HEK293T (cell line): ENCODE measurements at regions not wholly inside any gene's neighbourhood (a gene's known extent, or its start where the extent isn't known, plus 50 kb on each side); places are given as distances from the start of the nearest gene placed in this dataset.

Experiments used
- CTCF ChIA-PET: fragments of 350-600 bp; formaldehyde crosslinking; extraction: SDS; loops from one replicate; lab custom pipeline; 2021; ENCODE audit warnings: antibody characterized with exemption, inconsistent platforms; lab: Yijun Ruan, JAX
- POLR2A ChIA-PET: fragments of 350-600 bp; formaldehyde crosslinking; extraction: SDS; loops from one replicate; lab custom pipeline; 2020; ENCODE audit warnings: antibody characterized with exemption, inconsistent platforms; lab: Yijun Ruan, JAX
- DNase-seq: peaks from one replicate; pipeline ENCODE4 v3.0.0; 2012; ENCODE audit warnings: mixed read lengths; ENCODE audit errors: extremely low spot score
- ARNT ChIP-seq: fragments of 450-650 bp; IDR thresholded peaks from 2 replicates; pipeline ENCODE4 v1.6.1; 2017; ENCODE audit warnings: mild to moderate bottlenecking
- BHLHE40 ChIP-seq: fragments of 450-650 bp; IDR thresholded peaks from 2 replicates; pipeline ENCODE4 v1.6.1; 2016; ENCODE audit warnings: mild to moderate bottlenecking, moderate library complexity, borderline replicate concordance
- CTBP1 ChIP-seq: fragments of 450-650 bp; IDR thresholded peaks from 2 replicates; pipeline ENCODE4 v1.6.1; 2016; ENCODE audit warnings: borderline replicate concordance
- ELF4 ChIP-seq: fragments of 450-650 bp; IDR thresholded peaks from 2 replicates; pipeline ENCODE4 v1.6.1; 2017; ENCODE audit warnings: antibody characterized with exemption
- FOXA1 ChIP-seq: fragments of 450-650 bp; IDR thresholded peaks from 2 replicates; pipeline ENCODE4 v1.6.1; 2016; ENCODE audit warnings: mild to moderate bottlenecking
- FOXK2 ChIP-seq: fragments of 450-650 bp; IDR thresholded peaks from 2 replicates; pipeline ENCODE4 v1.6.1; 2016; ENCODE audit warnings: mild to moderate bottlenecking
- FOXM1 ChIP-seq: fragments of 450-650 bp; IDR thresholded peaks from 2 replicates; pipeline ENCODE4 v1.6.1; 2017; ENCODE audit warnings: mild to moderate bottlenecking, borderline replicate concordance
- HDGF ChIP-seq: fragments of 450-650 bp; IDR thresholded peaks from 2 replicates; pipeline ENCODE4 v1.6.1; 2017; ENCODE audit warnings: antibody characterized with exemption, borderline replicate concordance
- L3MBTL2 ChIP-seq: fragments of 450-650 bp; conservative IDR thresholded peaks from 2 replicates; pipeline ENCODE4 v1.6.1; 2016; ENCODE audit warnings: mild to moderate bottlenecking
- LEF1 ChIP-seq: fragments of 450-650 bp; IDR thresholded peaks from 2 replicates; pipeline ENCODE4 v1.6.1; 2017; ENCODE audit warnings: mild to moderate bottlenecking, borderline replicate concordance
- NFRKB ChIP-seq: fragments of 450-650 bp; IDR thresholded peaks from 2 replicates; pipeline ENCODE4 v1.6.1; 2016; ENCODE audit warnings: mild to moderate bottlenecking, moderate library complexity
- SP1 ChIP-seq: fragments of 450-650 bp; IDR thresholded peaks from 2 replicates; pipeline ENCODE4 v1.6.1; 2017
- SUZ12 ChIP-seq: fragments of 450-650 bp; IDR thresholded peaks from 2 replicates; pipeline ENCODE4 v1.6.1; 2016; ENCODE audit warnings: mild to moderate bottlenecking
- TARDBP ChIP-seq: fragments of 450-650 bp; IDR thresholded peaks from 2 replicates; pipeline ENCODE4 v1.6.1; 2016
- ZNF384 ChIP-seq: fragments of 450-650 bp; IDR thresholded peaks from 2 replicates; pipeline ENCODE4 v1.6.1; 2016
- TF ChIP-seq, protein P1 (sequence below): fragments of 450-650 bp; IDR thresholded peaks from 2 replicates; pipeline ENCODE4 v1.6.1; 2016

GRCh38 chr9:99432075-99432474, 210.0 kb downstream of the SEC61B start:
- no peak for TF ChIP-seq HDGF
- TF ChIP-seq FOXA1 = no peak
- no peak for TF ChIP-seq FOXK2
- no peak for TF ChIP-seq BHLHE40
- TF ChIP-seq CTBP1 = no peak
- no peak for TF ChIP-seq NFRKB
- TF ChIP-seq SP1 = no peak
- no peak for TF ChIP-seq TARDBP

DNA sequence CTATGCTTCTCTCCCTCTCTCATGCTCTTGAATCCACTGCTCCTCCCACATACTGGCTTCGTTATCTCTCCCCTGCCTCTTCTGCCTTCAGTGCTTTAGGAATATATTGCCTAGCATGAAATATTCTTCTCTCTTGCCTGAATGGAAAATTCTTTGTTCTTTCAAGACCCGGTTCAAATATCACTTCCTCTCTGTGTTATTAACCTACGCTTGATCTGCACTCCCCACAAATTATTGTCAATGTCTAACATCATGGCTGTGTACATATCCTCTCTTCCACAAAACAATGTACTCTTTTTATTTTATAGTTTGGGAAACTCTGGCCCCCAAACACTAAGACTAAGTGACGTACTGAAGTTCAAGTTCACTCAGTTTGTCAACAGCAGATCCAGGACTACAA, 211.0 kb downstream of the SEC61B start:
- CTCF ChIA-PET = no interaction called here
- POLR2A ChIA-PET = no interaction called here
- TF ChIP-seq FOXK2 (no peak), BHLHE40 (no peak), SUZ12 (no peak), ARNT (no peak), L3MBTL2 (no peak), HDGF (no peak), NFRKB (no peak), CTBP1 (no peak), ZNF384 (no peak), TARDBP (no peak), ELF4 (no peak)
- no peak for DNase-seq

More at GRCh38 chr9:99432075-99432474, 210.0 kb downstream of the SEC61B start:
- ChIA-PET POLR2A (no interaction called here), CTCF (no interaction called here)
- no peak for DNase-seq

DNA sequence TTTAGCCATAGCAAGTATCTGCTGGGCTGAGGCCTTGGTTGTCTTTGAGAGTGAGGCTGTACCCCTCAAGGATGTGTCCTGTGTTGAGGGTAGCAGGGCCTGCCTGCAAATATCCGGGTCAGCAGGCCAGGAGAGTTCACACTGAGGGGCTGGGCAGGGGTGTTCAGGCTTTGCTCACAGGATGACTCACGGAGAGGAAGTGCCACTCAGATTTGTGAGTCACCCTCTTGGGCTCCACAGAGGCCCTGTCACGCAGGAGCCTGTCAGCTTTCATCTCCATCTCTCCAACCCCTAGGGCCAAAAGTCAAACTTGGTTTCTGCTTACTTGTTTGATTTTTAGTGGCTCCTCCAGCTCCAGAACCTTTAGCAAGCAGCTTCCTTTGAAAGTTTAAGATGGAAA, 211.5 kb downstream of the SEC61B start:
- ChIA-PET POLR2A (no interaction called here), CTCF (no interaction called here)
- TF ChIP-seq BHLHE40 = no peak
- no peak for TF ChIP-seq FOXK2
- no peak for TF ChIP-seq FOXA1
- TF ChIP-seq, protein P1, sequence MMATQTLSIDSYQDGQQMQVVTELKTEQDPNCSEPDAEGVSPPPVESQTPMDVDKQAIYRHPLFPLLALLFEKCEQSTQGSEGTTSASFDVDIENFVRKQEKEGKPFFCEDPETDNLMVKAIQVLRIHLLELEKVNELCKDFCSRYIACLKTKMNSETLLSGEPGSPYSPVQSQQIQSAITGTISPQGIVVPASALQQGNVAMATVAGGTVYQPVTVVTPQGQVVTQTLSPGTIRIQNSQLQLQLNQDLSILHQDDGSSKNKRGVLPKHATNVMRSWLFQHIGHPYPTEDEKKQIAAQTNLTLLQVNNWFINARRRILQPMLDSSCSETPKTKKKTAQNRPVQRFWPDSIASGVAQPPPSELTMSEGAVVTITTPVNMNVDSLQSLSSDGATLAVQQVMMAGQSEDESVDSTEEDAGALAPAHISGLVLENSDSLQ = no peak
- no peak for TF ChIP-seq CTBP1
- no peak for TF ChIP-seq SP1
- no peak for TF ChIP-seq HDGF
- TF ChIP-seq ELF4 = no peak
- no peak for TF ChIP-seq L3MBTL2
- TF ChIP-seq SUZ12 = no peak
- TF ChIP-seq LEF1 = no peak
- DNase-seq = peak; percentile 23

DNA sequence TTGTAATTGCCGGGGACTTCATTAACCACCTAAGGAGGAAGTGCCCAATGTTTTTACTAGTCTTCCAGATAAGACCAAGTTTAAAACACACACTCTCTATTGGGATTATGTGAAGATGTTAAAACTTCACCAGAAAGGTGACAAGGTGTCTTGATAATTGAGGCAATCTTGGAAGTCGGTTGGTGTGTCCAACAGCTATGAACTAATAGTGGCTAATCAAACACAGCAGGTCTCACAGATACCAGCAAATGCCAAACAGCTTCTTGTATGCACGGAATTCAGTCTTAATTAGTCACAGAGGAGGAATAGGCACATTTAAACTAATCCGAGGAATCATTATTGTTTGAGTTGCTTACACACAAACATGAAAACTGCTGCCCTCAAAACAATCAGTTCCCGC, 214.5 kb downstream of the SEC61B start:
- CTCF ChIA-PET = no interaction called here

GRCh38 chr9:99437145-99437544, 215.1 kb downstream of the SEC61B start:
- TF ChIP-seq ZNF384 = no peak
- TF ChIP-seq SUZ12 = no peak
- no peak for TF ChIP-seq FOXA1
- no peak for TF ChIP-seq FOXK2
- no peak for TF ChIP-seq ELF4
- TF ChIP-seq FOXM1 = no peak
- no peak for TF ChIP-seq TARDBP
- TF ChIP-seq SP1 = no peak
- TF ChIP-seq HDGF = no peak
- TF ChIP-seq, protein P1 = no peak
- no peak for TF ChIP-seq CTBP1
- no peak for TF ChIP-seq BHLHE40
- TF ChIP-seq ARNT = no peak
- no peak for TF ChIP-seq LEF1
- no peak for TF ChIP-seq NFRKB
- TF ChIP-seq L3MBTL2 = no peak
- ChIA-PET POLR2A (no interaction called here), CTCF (no interaction called here)
- DNase-seq = no peak

More for the DNA sequence above, 214.5 kb downstream of the SEC61B start:
- TF ChIP-seq SP1 = no peak
- TF ChIP-seq FOXK2 = no peak
- no peak for TF ChIP-seq LEF1
- no peak for TF ChIP-seq ELF4
- TF ChIP-seq FOXM1 = no peak
- no peak for TF ChIP-seq ARNT
- TF ChIP-seq ZNF384 = no peak
- no peak for TF ChIP-seq TARDBP
- no peak for TF ChIP-seq CTBP1
- no peak for TF ChIP-seq FOXA1
- POLR2A ChIA-PET = no interaction called here
- no peak for DNase-seq

DNA sequence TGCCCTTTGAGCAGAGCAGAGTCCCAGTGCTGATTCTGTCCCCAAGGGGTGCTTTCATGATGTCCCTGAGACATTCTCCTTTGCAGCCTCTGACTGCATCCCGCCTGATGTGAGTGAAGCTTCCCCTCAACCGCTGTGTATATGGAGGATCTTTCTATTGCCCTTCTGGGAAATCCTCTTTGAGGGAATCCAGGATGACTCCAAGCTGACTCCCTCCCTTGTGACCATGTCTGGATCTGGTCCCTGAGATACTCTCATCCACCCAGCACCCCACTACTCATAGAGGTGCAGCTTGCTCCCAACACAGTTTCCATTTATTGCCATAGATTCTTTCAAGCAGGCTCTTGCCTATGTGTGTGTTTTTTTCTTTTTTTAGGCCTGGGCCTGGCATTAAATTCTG, 216.5 kb downstream of the SEC61B start:
- no peak for TF ChIP-seq ARNT
- no peak for TF ChIP-seq NFRKB
- TF ChIP-seq FOXM1 = no peak
- no peak for TF ChIP-seq FOXA1
- TF ChIP-seq BHLHE40 = no peak
- TF ChIP-seq, protein P1 = no peak
- no peak for TF ChIP-seq ZNF384
- no peak for TF ChIP-seq SP1
- no peak for TF ChIP-seq ELF4
- TF ChIP-seq CTBP1 = no peak
- CTCF ChIA-PET = no interaction called here
- no peak for DNase-seq
- POLR2A ChIA-PET = no interaction called here
